ENCODE measurements at regions not wholly inside any gene's neighbourhood (a gene's known extent, or its start where the extent isn't known, plus 50 kb on each side); places are given as distances from the start of the nearest gene placed in this dataset.
"Not testable (repeated sequence)": the region's sequence is repeated elsewhere in the genome, so short reads cannot be mapped to it uniquely, and the experiment has no call there.

- no peak for DNase-seq (ENCODE audit: low read depth, low spot score)
Observed at GRCh38 chr10:6737080-6737641, 157.1 kb upstream of the PRKCQ start.

GRCh38 chr10:6734286-6734685 lies 154.2 kb upstream of the PRKCQ start:
- DNase-seq (ENCODE audit: low read depth, low spot score), result no peak

- peak; percentile 92 for DNase-seq (ENCODE audit: low read depth, low spot score)
Observed at GRCh38 chr10:6729861-6730344, 149.8 kb upstream of the PRKCQ start.

GRCh38 chr10:6729071-6729774 lies 149.1 kb upstream of the PRKCQ start:
- DNase-seq (ENCODE audit: low read depth, low spot score), result no peak

GRCh38 chr10:6726924-6727323 lies 146.8 kb upstream of the PRKCQ start:
- no peak for DNase-seq (ENCODE audit: low read depth, low spot score)

- peak; percentile 19 for DNase-seq (ENCODE audit: low read depth, low spot score)
Observed at GRCh38 chr10:6722616-6723004, 142.5 kb upstream of the PRKCQ start.

GRCh38 chr10:6721964-6722615 lies 142.0 kb upstream of the PRKCQ start:
- DNase-seq (ENCODE audit: low read depth, low spot score), result peak; percentile 99

GRCh38 chr10:6721480-6721879 lies 141.4 kb upstream of the PRKCQ start:
- DNase-seq (ENCODE audit: low read depth, low spot score), result peak; percentile 94

- DNase-seq (ENCODE audit: low read depth, low spot score), result no peak
Observed at GRCh38 chr10:6719561-6719960, 139.5 kb upstream of the PRKCQ start.

- DNase-seq (ENCODE audit: low read depth, low spot score), result no peak
Observed at GRCh38 chr10:6718550-6718949, 138.5 kb upstream of the PRKCQ start.

GRCh38 chr10:6716516-6716915 lies 136.4 kb upstream of the PRKCQ start:
- no peak for DNase-seq (ENCODE audit: low read depth, low spot score)

GRCh38 chr10:6713716-6714115 lies 133.6 kb upstream of the PRKCQ start:
- DNase-seq (ENCODE audit: low read depth, low spot score), result no peak

GRCh38 chr10:6713120-6713519 lies 133.0 kb upstream of the PRKCQ start:
- no peak for DNase-seq (ENCODE audit: low read depth, low spot score)

- no peak for DNase-seq (ENCODE audit: low read depth, low spot score)
Observed at GRCh38 chr10:6711881-6712280, 131.8 kb upstream of the PRKCQ start.

GRCh38 chr10:6711408-6711841 lies 131.3 kb upstream of the PRKCQ start:
- DNase-seq (ENCODE audit: low read depth, low spot score), result no peak

- no peak for DNase-seq (ENCODE audit: low read depth, low spot score)
Observed at GRCh38 chr10:6707352-6707751, 127.3 kb upstream of the PRKCQ start.

GRCh38 chr10:6706725-6707124 lies 126.6 kb upstream of the PRKCQ start:
- no peak for DNase-seq (ENCODE audit: low read depth, low spot score)

- no peak for DNase-seq (ENCODE audit: low read depth, low spot score)
Observed at GRCh38 chr10:6704896-6705295, 124.8 kb upstream of the PRKCQ start.

GRCh38 chr10:6702833-6703232 lies 122.8 kb upstream of the PRKCQ start:
- DNase-seq (ENCODE audit: low read depth, low spot score), result not testable (repeated sequence)

GRCh38 chr10:6702030-6702429 lies 122.0 kb upstream of the PRKCQ start:
- no peak for DNase-seq (ENCODE audit: low read depth, low spot score)

- no peak for DNase-seq (ENCODE audit: low read depth, low spot score)
Observed at GRCh38 chr10:6701289-6701688, 121.2 kb upstream of the PRKCQ start.

- DNase-seq (ENCODE audit: low read depth, low spot score), result no peak
Observed at GRCh38 chr10:6700066-6700465, 120.0 kb upstream of the PRKCQ start.

- no peak for DNase-seq (ENCODE audit: low read depth, low spot score)
Observed at GRCh38 chr10:6699336-6699735, 119.3 kb upstream of the PRKCQ start.

Measured in pulmonary artery endothelial cell (primary cell).